Calu3 (cell line): ENCODE measurements at regions not wholly inside any gene's neighbourhood (a gene's known extent, or its start where the extent isn't known, plus 50 kb on each side); places are given as distances from the start of the nearest gene placed in this dataset.

Source experiments
- BruUV-seq: library from RNA; stranded (reverse); fragments of 400-500 nt; replicated peaks from 2 replicates; lab custom pipeline; 2021; lab: Mats Ljungman, UMichigan
- CTCF ChIA-PET: fragments of 300-600 bp; sonication (Branson Sonifier 250); formaldehyde crosslinking; loops from one replicate; lab custom pipeline; 2022; ENCODE audit warnings: antibody characterized with exemption; lab: Charles Lee
- DNase-seq: peaks from one replicate; pipeline ENCODE4 v3.0.0; 2022
- H3K27ac Mint-ChIP-seq: one replicate; pipeline ENCODE4 v1.8.0; 2022; ENCODE audit warnings: mixed read lengths; ENCODE audit not compliant: unreplicated experiment
- H3K27me3 Mint-ChIP-seq: one replicate; pipeline ENCODE4 v1.8.0; 2022; ENCODE audit warnings: mixed read lengths; ENCODE audit not compliant: unreplicated experiment
- H3K36me3 Mint-ChIP-seq: one replicate; pipeline ENCODE4 v1.8.0; 2022; ENCODE audit warnings: mild to moderate bottlenecking, moderate library complexity, mixed read lengths; ENCODE audit not compliant: insufficient read depth, unreplicated experiment
- H3K4me1 Mint-ChIP-seq: one replicate; pipeline ENCODE4 v1.8.0; 2022; ENCODE audit warnings: mild to moderate bottlenecking, low read depth, mixed read lengths; ENCODE audit not compliant: unreplicated experiment
- H3K4me3 Mint-ChIP-seq: one replicate; pipeline ENCODE4 v1.8.0; 2022; ENCODE audit warnings: mild to moderate bottlenecking, low read depth, moderate library complexity, mixed read lengths; ENCODE audit not compliant: unreplicated experiment
- H3K9me3 Mint-ChIP-seq: one replicate; pipeline ENCODE4 v1.8.0; 2022; ENCODE audit warnings: low read depth, mixed read lengths; ENCODE audit not compliant: unreplicated experiment
- CTCF ChIP-seq: fragments of 200-600 bp; IDR thresholded peaks from one replicate; pipeline ENCODE4 v1.8.0; 2022; ENCODE audit warnings: antibody characterized with exemption; ENCODE audit not compliant: unreplicated experiment
- intact Hi-C: fragments of 100-400 bp; cut with micrococcal nuclease; formaldehyde crosslinking; loops from one replicate; pipeline ENCODE4 v1.10.0; 2022; ENCODE audit not compliant: unreplicated experiment

GRCh38 chr7:17093461-17093860, 205.0 kb upstream of the AHR start:
- H3K9me3 Mint-ChIP-seq, result no peaks in the 10 kb centered on the region
- intact Hi-C loops, result no loop called here
- H3K36me3 Mint-ChIP-seq, result no peaks in the 10 kb centered on the region
- H3K4me3 Mint-ChIP-seq, result no peak overlapping the region
- no peak overlapping the region for H3K27ac Mint-ChIP-seq
- CTCF ChIA-PET, result no interaction called here
- H3K27me3 Mint-ChIP-seq, result no peaks in the 10 kb centered on the region
- BruUV-seq, result no TSS peak
- H3K4me1 Mint-ChIP-seq, result peaks cover 50% of the 10 kb centered on the region
- no peak for TF ChIP-seq CTCF
- DNase-seq, result no peak

- Mint-ChIP-seq H3K27me3 (no peaks in the 10 kb centered on the region), H3K9me3 (no peaks in the 10 kb centered on the region), H3K4me1 (peaks cover 55% of the 10 kb centered on the region), H3K27ac (no peak overlapping the region), H3K36me3 (peaks cover 7% of the 10 kb centered on the region), H3K4me3 (no peak overlapping the region)
- no peak for TF ChIP-seq CTCF
- intact Hi-C loops, result no loop called here
- CTCF ChIA-PET, result interaction anchor here (0.5 to 1.0 kb wide), 4 partner anchors 13 to 1768 kb away, joined by 3 to 5 read pairs (median 3); no protein-coding TSS in a partner anchor
- peak; percentile 24 for DNase-seq
- no TSS peak for BruUV-seq
Observed at GRCh38 chr7:17094963-17095574, 203.4 kb upstream of the AHR start.

- CTCF ChIA-PET, result interaction anchor here (0.6 kb wide), 1 partner anchor 272 kb away, joined by 3 read pairs; no protein-coding TSS in a partner anchor
- intact Hi-C loops, result no loop called here
- H3K9me3 Mint-ChIP-seq, result no peaks in the 10 kb centered on the region
- peaks cover 7% of the 10 kb centered on the region for H3K36me3 Mint-ChIP-seq
- BruUV-seq, result no TSS peak
- H3K27ac Mint-ChIP-seq, result no peak overlapping the region
- TF ChIP-seq CTCF, result no peak
- no peak for DNase-seq
- H3K27me3 Mint-ChIP-seq, result no peaks in the 10 kb centered on the region
- no peak overlapping the region for H3K4me3 Mint-ChIP-seq
- peaks cover 62% of the 10 kb centered on the region for H3K4me1 Mint-ChIP-seq
Observed at GRCh38 chr7:17095931-17096330, 202.5 kb upstream of the AHR start.

GRCh38 chr7:17097668-17098297, 200.7 kb upstream of the AHR start:
- BruUV-seq, result no TSS peak
- no peak for TF ChIP-seq CTCF
- peaks cover 7% of the 10 kb centered on the region for H3K36me3 Mint-ChIP-seq

More at GRCh38 chr7:17097668-17098297, 200.7 kb upstream of the AHR start:
- H3K27me3 Mint-ChIP-seq, result no peaks in the 10 kb centered on the region
- peaks cover 3% of the 10 kb centered on the region for H3K9me3 Mint-ChIP-seq
- CTCF ChIA-PET, result interaction anchor here (2.7 kb wide), 1 partner anchor 32 kb away, joined by 12 read pairs; no protein-coding TSS in a partner anchor
- H3K27ac Mint-ChIP-seq, result peak overlapping the region; percentile 77
- DNase-seq, result no peak
- H3K4me3 Mint-ChIP-seq, result peak overlapping the region; percentile 13
- intact Hi-C loops, result loop anchor here (2.0 kb wide), 1 partner anchor 59 kb away; no protein-coding TSS in a partner anchor
- H3K4me1 Mint-ChIP-seq, result peaks cover 62% of the 10 kb centered on the region
